GM19240 (cell line): ENCODE measurements at regions not wholly inside any gene's neighbourhood (a gene's known extent, or its start where the extent isn't known, plus 50 kb on each side); places are given as distances from the start of the nearest gene placed in this dataset.
"Not testable (repeated sequence)": the region's sequence is repeated elsewhere in the genome, so short reads cannot be mapped to it uniquely, and the experiment has no call there.

Experiments used
- DNase-seq: peaks from one replicate; pipeline ENCODE4 v3.0.0; 2011; ENCODE audit warnings: low spot score; ENCODE audit not compliant: insufficient read length

- DNase-seq, result no peak
Observed at GRCh38 chr10:8663131-8663530, 608.6 kb downstream of the GATA3 start.

- DNase-seq, result no peak
Observed at GRCh38 chr10:8665322-8665721, 610.8 kb downstream of the GATA3 start.

GRCh38 chr10:8670461-8670860 is 616.0 kb downstream of the GATA3 start:
- no peak for DNase-seq

DNA sequence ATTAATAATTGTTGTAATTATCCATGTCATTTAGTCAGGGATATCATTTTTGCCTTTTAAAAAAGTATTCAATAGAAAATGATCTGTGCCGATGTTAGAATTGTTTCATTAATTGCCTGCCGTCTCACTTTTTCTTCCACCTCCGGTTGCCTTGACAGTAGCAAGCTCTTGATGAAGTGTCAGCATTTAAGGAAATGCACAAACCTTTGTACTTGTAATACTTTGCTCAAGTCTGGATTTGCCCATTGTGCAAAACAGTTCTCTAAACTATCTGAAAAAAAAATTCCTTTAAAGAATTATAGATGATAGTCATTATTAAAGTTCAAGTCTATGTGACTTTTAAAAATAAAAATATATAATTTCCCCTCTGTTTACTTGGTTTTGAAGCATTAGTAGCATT is 619.7 kb downstream of the GATA3 start:
- DNase-seq, result no peak

DNA sequence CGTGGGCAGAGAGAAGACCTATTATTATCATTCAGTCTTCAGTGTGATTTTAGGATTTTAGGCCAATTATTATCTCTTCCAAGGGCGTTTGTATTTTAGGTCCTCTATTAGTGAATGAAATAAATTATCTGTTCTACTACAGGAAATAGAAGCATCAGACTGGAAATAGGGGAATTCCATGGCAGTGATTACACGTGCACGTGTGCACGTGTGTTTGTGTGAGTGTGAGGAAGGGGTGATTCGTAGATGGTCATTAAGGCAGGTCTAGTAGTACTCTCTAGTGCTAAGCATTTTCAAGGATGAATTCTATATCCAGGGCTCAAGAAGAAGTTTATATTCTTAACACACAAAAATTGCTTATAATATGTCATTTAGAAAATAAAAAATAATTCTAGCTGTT is 623.2 kb downstream of the GATA3 start:
- DNase-seq, result no peak

DNA sequence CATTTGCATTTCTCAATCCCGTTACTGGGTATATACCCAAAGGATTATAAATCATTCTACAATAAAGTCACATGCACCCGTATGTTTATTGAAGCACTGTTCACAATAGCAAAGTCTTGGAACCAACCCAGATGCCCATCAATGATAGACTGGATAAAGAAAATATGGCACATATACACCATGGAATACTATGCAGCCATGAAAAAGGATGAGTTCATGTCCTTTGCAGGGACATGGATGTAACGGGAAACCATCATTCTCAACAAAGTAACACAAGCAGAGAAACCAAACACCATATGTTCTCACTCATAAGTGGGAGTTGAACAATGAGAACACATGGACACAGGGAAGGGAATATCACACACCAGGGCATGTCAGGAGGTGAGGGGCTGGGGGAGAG is 630.4 kb downstream of the GATA3 start:
- not testable (repeated sequence) for DNase-seq

DNA sequence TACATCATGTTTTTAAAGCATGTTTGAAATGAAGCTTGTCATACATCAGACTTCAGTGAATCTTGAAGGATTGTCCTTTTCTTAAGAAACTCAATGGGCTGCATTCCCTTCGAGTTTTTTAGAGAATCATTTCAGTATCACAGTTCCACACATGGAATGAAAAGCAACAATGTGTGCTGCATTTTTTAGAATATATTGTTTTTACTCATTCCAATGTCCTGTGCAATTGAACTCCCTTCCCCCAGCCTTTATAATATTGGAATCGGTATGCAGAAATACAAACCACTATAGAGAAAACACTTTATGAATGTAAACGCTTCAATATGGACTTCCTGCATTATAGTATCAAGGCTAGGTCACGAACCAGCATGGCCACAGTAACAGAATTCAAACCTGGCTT is 634.4 kb downstream of the GATA3 start:
- DNase-seq, result no peak

DNA sequence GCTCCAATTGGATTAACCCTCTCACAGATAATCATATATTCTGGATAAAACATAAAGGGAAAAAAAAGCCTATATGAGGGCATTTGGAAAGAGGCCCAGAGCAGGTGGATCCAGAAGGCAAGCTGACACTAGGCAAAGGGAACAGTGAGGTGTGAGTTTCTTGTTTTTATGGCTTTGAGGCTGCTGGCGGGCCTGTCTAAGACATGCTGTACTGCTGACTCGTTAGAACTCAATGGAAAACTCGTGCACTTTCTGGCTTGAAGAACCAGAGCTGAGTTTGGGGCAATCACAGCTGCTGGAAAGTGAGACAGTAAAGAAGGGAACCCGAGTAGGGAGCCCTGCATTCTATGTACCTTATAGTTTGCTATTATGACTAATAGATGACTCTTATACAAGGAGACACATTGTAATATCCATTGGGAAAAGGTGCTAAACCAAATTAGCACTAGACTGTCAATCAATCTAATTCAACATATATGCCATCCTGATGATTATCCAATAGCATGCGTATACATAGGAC is 637.1 kb downstream of the GATA3 start:
- DNase-seq, result no peak

DNA sequence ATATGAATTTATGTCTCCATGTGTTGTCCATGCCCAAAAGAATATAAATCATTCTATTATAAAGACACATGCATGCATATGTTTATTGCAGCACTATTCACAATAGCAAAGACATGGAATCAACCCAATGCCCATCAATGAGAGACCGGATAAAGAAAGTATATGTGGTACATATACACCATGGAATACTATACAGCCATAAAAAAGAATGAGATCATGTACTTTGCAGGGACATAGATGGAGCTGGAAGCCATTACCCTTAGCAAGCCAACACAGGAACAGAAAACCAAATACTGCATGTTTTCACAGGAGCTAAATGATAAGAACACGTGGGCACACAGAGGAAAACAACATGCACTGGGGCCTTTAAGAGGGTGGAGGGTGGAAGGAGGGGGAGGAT is 639.1 kb downstream of the GATA3 start:
- not testable (repeated sequence) for DNase-seq

DNA sequence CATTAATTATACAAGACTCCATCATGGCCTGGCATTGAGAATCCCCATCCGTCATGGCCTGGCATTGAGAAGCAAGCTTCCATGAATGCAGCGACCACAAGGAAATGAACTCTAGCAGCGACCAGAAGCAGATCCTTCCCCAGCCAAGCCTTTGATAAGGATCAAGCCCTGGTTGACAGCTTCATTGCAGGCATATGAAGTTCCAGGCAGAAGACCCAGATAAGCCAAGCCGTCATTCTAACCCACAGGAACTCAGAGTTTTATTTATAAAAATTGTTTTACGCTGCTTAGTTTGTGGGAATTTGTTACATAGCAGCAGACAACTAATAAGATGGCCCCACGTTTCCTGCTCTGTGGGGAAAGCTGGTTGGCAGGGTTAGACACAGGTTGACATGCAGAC is 642.3 kb downstream of the GATA3 start:
- no peak for DNase-seq

DNA sequence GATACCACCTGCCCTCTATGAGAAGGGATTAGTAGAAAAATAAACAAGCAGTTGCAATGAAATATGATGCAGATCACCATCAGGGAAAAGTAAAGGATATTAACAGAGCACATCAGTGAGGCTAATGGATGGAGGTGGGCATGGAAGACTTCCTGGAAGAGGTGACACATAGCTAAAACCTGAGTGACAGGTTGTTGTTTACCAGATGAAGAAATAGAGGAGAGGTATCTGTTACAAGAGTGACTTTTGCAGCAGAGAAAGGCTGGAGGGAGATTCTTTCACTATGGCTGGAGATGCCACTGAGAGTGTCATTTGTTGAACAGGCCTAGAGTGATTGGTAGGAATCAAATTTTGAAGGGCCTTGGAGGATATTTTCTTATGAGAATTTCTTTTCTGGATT is 646.2 kb downstream of the GATA3 start:
- DNase-seq, result no peak

DNA sequence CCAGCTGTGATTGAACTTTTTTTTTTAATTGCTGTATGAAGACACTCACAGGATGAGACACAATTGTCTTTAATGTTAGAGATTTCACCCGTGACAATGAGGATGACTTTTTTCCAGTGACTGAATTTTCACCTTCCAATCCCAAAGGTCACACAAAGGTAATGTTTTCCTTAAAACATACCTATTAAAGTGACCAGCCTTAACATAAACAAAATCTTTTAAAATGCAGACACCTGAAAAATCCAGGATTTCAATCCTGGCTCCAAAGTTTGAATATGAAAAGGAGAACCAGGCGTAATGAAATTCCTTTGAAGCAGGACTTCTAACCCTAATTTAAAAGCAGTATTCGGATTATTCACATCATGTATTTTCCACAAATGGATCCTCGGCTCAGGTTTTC is 647.7 kb downstream of the GATA3 start:
- DNase-seq, result no peak

DNA sequence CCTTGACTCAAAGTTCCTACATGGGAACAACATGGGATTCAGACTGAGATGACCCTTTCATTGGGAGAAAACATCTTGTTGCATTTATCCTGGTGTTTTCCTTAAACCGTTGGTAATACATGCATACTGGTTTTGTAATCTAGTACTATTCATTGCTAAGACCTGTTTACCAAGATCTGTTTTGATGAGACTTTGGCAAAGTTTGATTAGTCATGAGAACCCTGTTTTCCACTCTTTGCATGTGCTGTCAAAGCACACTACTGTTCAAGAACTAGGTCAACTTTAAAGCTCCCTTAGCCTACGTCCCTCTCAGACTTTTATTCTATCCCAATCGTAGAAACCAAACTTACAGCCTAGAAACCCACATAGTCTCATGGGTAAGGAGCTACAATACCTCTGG is 650.9 kb downstream of the GATA3 start:
- DNase-seq, result no peak

DNA sequence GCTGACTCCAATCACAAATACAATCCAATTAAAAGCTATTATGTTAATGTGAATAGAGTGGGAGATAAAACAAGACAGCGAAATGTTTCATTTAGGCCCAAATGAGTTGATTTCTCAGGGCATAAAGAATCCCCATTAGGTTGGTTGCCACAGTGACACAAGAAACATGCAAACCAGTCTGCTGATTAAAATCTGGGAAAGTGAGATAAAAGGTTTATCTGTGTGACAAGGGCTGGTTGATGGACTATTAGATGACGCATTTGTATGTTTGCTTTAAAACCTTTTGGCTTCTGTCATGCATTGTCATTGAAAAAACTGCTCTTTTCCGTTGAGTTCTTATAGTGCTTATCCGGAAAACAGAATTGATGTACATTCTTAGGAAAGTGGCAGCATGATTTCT is 658.2 kb downstream of the GATA3 start:
- no peak for DNase-seq

GRCh38 chr10:8719971-8720370 is 665.5 kb downstream of the GATA3 start:
- DNase-seq, result no peak

- DNase-seq, result no peak
Observed at GRCh38 chr10:8721650-8722049, 667.2 kb downstream of the GATA3 start.

DNA sequence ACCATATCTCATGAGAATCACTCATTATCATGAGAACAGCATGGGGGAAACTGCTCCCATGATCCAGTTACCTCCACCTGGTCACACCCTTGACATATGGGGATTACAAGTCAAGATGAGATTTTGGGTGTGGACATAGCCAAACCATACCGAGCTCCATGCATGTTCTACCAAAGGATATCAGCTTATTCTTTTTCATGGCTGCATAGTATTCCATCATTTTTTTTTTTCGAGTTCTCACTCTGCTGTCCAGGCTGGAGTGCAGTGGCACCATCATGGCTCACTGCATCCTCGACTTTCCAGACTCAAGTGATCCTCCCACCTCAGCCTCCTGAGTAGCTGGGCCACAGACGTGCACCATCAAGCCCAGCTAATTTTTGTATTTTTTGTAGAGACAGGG is 668.3 kb downstream of the GATA3 start:
- DNase-seq, result no peak

DNA sequence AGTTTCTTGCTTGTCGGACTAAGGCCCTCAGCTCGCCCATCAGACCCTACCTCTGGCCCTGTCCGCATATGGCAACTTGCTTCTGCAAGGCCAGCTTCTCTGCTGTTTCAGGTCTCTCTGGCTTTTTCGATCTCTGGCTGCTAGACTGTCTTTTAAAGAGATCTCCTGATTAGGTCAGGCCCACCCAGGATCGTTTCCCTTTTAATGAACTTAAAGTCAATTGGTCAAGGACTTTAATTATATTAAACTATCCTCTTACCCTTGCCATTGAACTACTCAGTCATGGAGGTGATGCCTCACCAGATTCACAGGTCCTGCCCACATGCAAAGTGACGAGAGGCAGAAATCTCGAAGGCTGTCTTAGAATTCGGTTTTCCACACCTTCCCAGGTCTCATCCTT is 670.9 kb downstream of the GATA3 start:
- DNase-seq, result no peak

DNA sequence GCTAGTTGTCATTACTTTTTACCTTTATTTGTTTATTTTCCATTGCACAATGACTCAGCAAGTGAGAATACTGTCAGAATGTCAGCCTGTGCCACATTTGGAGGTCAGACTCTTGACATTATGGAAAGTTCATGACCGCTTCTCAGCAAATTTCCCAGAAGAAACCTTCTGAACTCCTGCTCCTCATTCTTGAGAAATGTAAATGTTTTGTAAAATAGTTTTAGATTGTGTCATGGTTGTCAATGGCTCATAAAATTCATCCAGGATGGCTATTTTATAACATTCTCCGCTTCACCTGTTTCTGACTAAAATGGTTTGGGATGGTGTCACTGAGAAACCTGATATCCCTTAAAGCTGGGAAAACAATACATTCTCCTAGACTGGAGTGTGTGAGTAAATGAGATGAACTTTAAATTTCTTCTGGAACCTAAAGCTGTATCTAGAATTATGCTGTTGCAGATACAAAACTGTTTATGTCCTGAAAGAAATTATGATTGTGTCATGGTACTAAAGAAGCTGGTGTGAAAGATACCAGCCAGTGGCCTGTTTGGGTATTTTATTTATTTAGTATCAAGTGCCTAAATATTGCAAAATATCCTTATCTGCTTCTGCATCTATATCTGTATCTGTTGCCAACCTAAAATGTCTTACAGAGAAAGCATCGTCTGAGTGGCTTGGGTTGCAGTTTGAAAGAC is 671.7 kb downstream of the GATA3 start:
- DNase-seq, result no peak

DNA sequence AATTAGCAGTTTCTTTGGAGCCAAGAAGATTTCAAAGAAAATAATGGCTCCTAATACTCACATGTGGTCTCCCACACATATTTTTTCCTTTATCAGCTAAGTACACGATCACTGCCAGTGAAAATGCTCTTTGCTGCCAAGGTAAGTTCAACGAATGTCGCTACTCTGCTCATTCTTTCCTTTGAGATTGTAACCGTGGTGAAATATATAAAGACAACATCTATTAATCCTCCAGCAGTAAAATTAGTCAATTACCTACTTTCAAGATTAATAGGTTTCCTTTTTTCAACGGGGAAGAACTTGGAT is 672.2 kb downstream of the GATA3 start:
- no peak for DNase-seq

DNA sequence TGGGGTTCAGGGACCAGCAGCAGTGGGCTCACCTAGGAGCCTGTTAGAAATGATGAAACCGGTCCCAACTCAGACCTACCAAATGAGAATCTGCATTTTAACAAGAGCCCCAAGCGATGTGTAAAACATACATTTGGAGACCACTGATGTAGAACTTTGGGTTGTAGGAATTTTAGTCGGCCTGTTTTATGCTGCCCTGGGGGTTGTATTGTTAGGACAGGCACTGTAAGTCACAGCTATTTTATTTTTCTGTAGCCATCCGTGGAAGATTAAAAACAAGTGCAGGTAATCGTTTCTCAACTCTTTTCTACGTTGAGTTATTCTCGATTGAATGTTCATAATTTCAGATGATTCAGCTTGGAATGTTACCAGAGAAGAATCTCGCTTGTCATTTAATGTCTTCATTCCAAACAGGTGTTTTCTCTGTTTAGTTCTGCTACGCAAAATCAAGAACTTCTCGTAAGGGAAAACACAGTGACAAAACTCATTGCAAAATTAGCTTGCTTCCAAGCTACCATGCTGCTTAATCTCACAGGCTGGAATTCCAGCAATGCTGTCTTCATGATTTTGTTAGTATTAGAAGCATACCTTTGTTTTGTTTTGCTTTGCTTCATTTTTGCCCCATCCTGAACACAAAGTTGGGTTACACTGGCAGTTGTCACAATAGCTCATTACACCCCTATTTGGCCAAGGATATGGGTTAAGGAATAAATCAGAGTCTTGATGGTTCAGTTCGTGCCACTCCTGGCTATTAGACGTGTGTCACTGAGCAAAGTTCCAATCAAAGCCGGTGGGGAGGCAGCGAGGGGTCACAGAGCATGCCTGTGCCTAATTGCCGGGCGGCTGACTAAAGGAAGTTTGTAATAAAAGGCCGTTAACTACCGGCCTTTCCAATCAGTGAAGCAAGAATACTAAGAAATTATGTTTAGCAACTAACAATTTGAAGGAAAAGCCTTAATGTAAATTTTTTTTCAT is 676.9 kb downstream of the GATA3 start:
- no peak for DNase-seq

DNA sequence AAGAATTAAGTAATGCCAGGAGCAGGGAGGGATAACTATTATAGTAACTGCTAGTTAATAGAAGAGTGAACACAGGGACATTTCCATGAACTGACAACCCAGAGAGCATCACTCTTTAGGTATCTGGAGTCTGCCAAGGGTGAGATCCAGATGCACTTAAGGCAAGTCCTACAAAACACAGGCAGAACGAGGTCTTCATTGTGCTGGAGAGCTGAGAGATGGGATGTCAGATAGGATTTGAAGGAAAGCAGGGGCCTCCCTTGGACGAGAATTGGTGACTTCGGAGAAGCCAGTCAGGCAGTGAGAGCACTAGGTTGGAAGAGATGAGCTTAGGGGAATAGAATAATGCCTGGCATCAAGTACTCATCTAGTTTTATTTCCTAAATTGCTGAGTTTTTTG is 684.5 kb downstream of the GATA3 start:
- no peak for DNase-seq
